ENCODE measurements at regions not wholly inside any gene's neighbourhood (a gene's known extent, or its start where the extent isn't known, plus 50 kb on each side); places are given as distances from the start of the nearest gene placed in this dataset.

DNA sequence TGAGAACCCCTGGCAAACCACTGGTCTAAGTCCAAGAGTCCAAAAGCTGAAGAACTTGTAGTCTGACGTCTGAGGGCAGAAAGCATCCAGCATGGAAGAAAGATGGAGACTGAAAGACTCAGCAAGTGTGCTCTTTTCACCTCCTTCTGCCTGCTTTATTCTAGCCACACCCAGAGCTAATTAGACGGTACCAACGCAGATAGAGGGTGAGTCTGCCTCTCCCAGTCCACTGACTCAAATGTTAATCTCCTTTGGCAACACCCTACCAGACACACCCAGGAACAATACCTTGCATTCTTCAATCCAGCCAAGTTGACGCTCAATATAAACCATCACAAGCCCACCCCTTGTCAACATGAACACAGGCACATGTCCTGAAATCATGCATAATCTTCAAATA is 155.1 kb downstream of the CCDC59 start:
- H3K4me3 ChIP-seq (ENCODE audit: low read depth, low read length), result no peak overlapping the region
- TF ChIP-seq CTCF (IDR thresholded peaks at IDR 0.05; ENCODE audit: control insufficient read depth, extremely low read depth, insufficient read depth), result no peak
- no peak for DNase-seq (ENCODE audit: low read depth)

GRCh38 chr12:82187595-82187994 is 170.6 kb downstream of the CCDC59 start:
- no peak for DNase-seq (ENCODE audit: low read depth)
- no peak for TF ChIP-seq CTCF (IDR thresholded peaks at IDR 0.05; ENCODE audit: control insufficient read depth, extremely low read depth, insufficient read depth)
- no peak overlapping the region for H3K4me3 ChIP-seq (ENCODE audit: low read depth, low read length)

- TF ChIP-seq CTCF (IDR thresholded peaks at IDR 0.05; ENCODE audit: control insufficient read depth, extremely low read depth, insufficient read depth), result no peak
- DNase-seq (ENCODE audit: low read depth), result no peak
Observed at GRCh38 chr12:82187011-82187410, 171.2 kb downstream of the CCDC59 start.

DNA sequence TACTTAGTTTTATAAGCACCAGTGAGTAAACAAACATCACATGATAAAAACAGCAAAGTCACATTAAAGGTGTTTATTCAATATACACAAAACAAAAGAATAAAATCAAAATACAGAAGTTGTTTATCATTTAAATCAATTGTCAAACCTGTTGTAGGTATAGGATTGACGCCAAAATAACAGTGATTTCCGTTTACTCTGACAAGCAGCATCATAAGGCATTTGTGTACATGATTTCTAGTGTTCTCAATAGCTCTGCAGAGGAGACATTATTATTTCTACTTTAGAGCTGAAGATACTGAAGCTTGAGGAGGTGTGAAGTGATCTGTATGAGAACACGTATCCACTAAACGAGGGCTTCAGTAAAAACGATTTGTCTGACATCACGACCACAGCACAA is 171.9 kb downstream of the CCDC59 start:
- TF ChIP-seq CTCF (IDR thresholded peaks at IDR 0.05; ENCODE audit: control insufficient read depth, extremely low read depth, insufficient read depth), result no peak
- DNase-seq (ENCODE audit: low read depth), result peak; percentile 65
- H3K4me3 ChIP-seq (ENCODE audit: low read depth, low read length), result no peak overlapping the region

More at GRCh38 chr12:82187011-82187410, 171.2 kb downstream of the CCDC59 start:
- no peak overlapping the region for H3K4me3 ChIP-seq (ENCODE audit: low read depth, low read length)

DNA sequence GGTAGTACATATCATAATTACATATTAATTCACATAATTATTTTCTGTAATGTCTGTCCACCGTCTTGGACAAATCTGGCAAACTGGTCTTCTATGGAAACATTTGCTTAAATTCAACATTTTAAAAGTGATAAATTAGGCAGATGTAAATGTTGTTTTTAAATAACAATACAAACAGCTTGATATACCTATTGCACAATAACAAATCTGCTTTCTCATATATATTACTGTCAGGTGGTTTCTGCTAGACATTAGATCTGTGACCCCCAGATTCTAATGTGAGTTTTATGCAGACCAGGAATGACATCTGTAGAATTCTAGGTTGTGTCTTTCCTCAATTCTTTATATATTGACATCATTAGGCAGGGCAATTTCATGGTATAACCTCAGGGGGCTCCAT is 173.3 kb downstream of the CCDC59 start:
- H3K4me3 ChIP-seq (ENCODE audit: low read depth, low read length), result no peak overlapping the region
- no peak for DNase-seq (ENCODE audit: low read depth)
- no peak for TF ChIP-seq CTCF (IDR thresholded peaks at IDR 0.05; ENCODE audit: control insufficient read depth, extremely low read depth, insufficient read depth)

- no peak for TF ChIP-seq CTCF (IDR thresholded peaks at IDR 0.05; ENCODE audit: control insufficient read depth, extremely low read depth, insufficient read depth)
- no peak overlapping the region for H3K4me3 ChIP-seq (ENCODE audit: low read depth, low read length)
- DNase-seq (ENCODE audit: low read depth), result no peak
Observed at GRCh38 chr12:82182601-82183190, 175.5 kb downstream of the CCDC59 start.
